Upper lobe of right lung (tissue), 1 donor: ENCODE measurements at regions not wholly inside any gene's neighbourhood (a gene's known extent, or its start where the extent isn't known, plus 50 kb on each side); places are given as distances from the start of the nearest gene placed in this dataset.

Experiments used
- ATAC-seq: fragments of 200-7000 bp; cut with Tn5 transposase; one replicate; pipeline ENCODE4 v1.9.1; 2020; ENCODE audit warnings: mild to moderate bottlenecking, moderate library complexity
- DNase-seq: peaks from one replicate; pipeline ENCODE4 v3.0.0-alpha.2; 2020
- H3K27ac ChIP-seq: fragments of 200-600 bp; one replicate; pipeline ENCODE4 v1.8.0; 2022
- H3K27me3 ChIP-seq: fragments of 200-600 bp; one replicate; pipeline ENCODE4 v1.8.0; 2022; ENCODE audit warnings: mild to moderate bottlenecking
- H3K36me3 ChIP-seq: fragments of 200-600 bp; one replicate; pipeline ENCODE4 v1.8.0; 2022
- H3K4me1 ChIP-seq: fragments of 200-600 bp; one replicate; pipeline ENCODE4 v1.8.0; 2022
- H3K4me3 ChIP-seq: fragments of 200-600 bp; one replicate; pipeline ENCODE4 v1.8.0; 2022; ENCODE audit warnings: mild to moderate bottlenecking
- H3K9me3 ChIP-seq: fragments of 200-600 bp; one replicate; pipeline ENCODE4 v1.8.0; 2022
- intact Hi-C: fragments of 100-400 bp; cut with DNase I; formaldehyde crosslinking; loops from one replicate; pipeline ENCODE4 v1.11.0; 2022
- TF ChIP-seq, protein P1 (sequence below): fragments of 200-600 bp; IDR thresholded peaks from one replicate; pipeline ENCODE4 v1.8.0; 2022; ENCODE audit warnings: antibody characterized with exemption
- donor health status: DM: no; HTN: yes; CAD: no; lungs with severe emphysema.

GRCh38 chr14:40232302-40232701, 800.1 kb upstream of the FBXO33 start:
- no peak for ATAC-seq
- no peak for DNase-seq
- H3K4me1 ChIP-seq: no peaks in the 10 kb centered on the region
- H3K9me3 ChIP-seq: no peaks in the 10 kb centered on the region
- H3K27me3 ChIP-seq: no peaks in the 10 kb centered on the region
- no peaks in the 10 kb centered on the region for H3K36me3 ChIP-seq
- intact Hi-C loops: no loop called here
- TF ChIP-seq, protein P1, sequence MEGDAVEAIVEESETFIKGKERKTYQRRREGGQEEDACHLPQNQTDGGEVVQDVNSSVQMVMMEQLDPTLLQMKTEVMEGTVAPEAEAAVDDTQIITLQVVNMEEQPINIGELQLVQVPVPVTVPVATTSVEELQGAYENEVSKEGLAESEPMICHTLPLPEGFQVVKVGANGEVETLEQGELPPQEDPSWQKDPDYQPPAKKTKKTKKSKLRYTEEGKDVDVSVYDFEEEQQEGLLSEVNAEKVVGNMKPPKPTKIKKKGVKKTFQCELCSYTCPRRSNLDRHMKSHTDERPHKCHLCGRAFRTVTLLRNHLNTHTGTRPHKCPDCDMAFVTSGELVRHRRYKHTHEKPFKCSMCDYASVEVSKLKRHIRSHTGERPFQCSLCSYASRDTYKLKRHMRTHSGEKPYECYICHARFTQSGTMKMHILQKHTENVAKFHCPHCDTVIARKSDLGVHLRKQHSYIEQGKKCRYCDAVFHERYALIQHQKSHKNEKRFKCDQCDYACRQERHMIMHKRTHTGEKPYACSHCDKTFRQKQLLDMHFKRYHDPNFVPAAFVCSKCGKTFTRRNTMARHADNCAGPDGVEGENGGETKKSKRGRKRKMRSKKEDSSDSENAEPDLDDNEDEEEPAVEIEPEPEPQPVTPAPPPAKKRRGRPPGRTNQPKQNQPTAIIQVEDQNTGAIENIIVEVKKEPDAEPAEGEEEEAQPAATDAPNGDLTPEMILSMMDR: no peak
- H3K4me3 ChIP-seq: no peak overlapping the region
- no peak overlapping the region for H3K27ac ChIP-seq

- DNase-seq (no peak), ATAC-seq (no peak)
- TF ChIP-seq, protein P1: no peak
- intact Hi-C loops: no loop called here
- no peak overlapping the region for H3K4me3 ChIP-seq
- no peak overlapping the region for H3K27ac ChIP-seq
- no peaks in the 10 kb centered on the region for H3K9me3 ChIP-seq
- H3K27me3 ChIP-seq: no peaks in the 10 kb centered on the region
- no peaks in the 10 kb centered on the region for H3K4me1 ChIP-seq
- no peaks in the 10 kb centered on the region for H3K36me3 ChIP-seq
Measured at GRCh38 chr14:40229676-40230075, 797.4 kb upstream of the FBXO33 start.

DNA sequence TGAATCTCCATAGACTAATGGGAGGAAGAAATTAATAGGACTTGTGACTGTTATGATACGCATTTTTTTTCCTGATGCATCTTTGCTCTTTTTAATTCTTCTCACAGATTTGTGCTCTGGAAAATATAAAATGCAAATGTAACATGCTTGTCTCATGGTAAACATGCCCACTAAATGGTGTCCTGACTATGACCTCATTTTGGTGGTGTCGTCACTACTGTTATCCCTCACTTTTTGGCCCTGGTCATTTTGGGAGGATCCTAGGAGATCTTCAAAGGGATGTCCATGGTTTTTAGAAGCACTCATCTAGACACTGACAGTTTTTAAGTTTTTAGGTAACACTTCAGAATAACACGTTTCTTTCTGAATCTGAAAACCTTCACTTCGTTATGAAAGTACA, 790.8 kb upstream of the FBXO33 start:
- TF ChIP-seq, protein P1: no peak
- Histone ChIP-seq H3K4me1 (no peaks in the 10 kb centered on the region), H3K4me3 (no peak overlapping the region), H3K9me3 (no peaks in the 10 kb centered on the region), H3K27ac (no peak overlapping the region), H3K36me3 (no peaks in the 10 kb centered on the region), H3K27me3 (no peaks in the 10 kb centered on the region)
- no peak for DNase-seq
- ATAC-seq: no peak
- intact Hi-C loops: no loop called here

GRCh38 chr14:40221428-40221827, 789.2 kb upstream of the FBXO33 start:
- Histone ChIP-seq H3K36me3 (no peaks in the 10 kb centered on the region), H3K4me1 (no peaks in the 10 kb centered on the region), H3K4me3 (no peak overlapping the region), H3K27ac (no peak overlapping the region), H3K9me3 (no peaks in the 10 kb centered on the region), H3K27me3 (no peaks in the 10 kb centered on the region)
- ATAC-seq: no peak
- intact Hi-C loops: no loop called here
- TF ChIP-seq, protein P1: no peak
- DNase-seq: no peak

- DNase-seq (no peak), ATAC-seq (no peak)
- Histone ChIP-seq H3K4me1 (no peaks in the 10 kb centered on the region), H3K4me3 (no peak overlapping the region), H3K27me3 (no peaks in the 10 kb centered on the region), H3K27ac (no peak overlapping the region), H3K36me3 (no peaks in the 10 kb centered on the region), H3K9me3 (no peaks in the 10 kb centered on the region)
- TF ChIP-seq, protein P1: no peak
- intact Hi-C loops: no loop called here
Measured at GRCh38 chr14:40219032-40219431, 786.8 kb upstream of the FBXO33 start.

DNA sequence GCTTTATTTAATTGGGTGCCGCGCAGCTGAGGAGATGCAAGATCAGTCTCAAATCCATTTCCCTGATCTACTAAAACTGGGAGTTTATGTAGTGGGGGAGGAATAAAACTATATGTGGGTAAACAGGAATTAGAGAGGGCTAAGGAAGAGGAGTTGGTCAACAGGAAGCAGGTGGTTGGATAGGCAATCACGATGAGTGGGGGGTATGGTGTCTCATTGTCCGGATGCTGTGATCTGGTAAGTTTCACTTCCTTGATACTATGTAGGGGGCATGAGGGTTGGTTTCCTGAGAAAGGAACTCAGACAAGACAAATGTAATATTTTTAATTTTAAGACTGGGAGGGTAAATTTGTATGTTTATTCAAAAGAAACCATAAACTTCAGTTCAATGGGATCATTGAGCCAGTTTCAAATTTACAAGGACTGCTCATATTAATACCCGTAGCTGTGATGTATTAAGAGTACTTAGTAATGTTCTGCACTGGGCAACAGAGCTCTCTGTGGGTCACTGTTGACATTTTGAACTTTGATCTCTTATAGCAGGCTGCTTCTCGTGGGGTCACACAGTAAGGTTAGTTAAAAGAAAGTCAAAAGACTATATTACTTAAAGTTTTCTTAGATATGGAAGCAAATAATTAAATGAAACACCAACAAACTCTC, 786.2 kb upstream of the FBXO33 start:
- DNase-seq: no peak
- no peaks in the 10 kb centered on the region for H3K27me3 ChIP-seq
- intact Hi-C loops: no loop called here
- no peaks in the 10 kb centered on the region for H3K9me3 ChIP-seq
- no peak for ATAC-seq
- H3K27ac ChIP-seq: no peak overlapping the region
- H3K36me3 ChIP-seq: no peaks in the 10 kb centered on the region
- no peak overlapping the region for H3K4me3 ChIP-seq
- H3K4me1 ChIP-seq: no peaks in the 10 kb centered on the region
- TF ChIP-seq, protein P1: no peak
